Iris pigment epithelial cell (primary cell): ENCODE measurements at regions not wholly inside any gene's neighbourhood (a gene's known extent, or its start where the extent isn't known, plus 50 kb on each side); places are given as distances from the start of the nearest gene placed in this dataset.
A peak's percentile ranks its signal among the peaks of the same experiment; 100 is the strongest.

Source experiments
- DNase-seq: peaks from one replicate; pipeline ENCODE4 v3.0.0-alpha.2; 2011; ENCODE audit warnings: low read depth

DNA sequence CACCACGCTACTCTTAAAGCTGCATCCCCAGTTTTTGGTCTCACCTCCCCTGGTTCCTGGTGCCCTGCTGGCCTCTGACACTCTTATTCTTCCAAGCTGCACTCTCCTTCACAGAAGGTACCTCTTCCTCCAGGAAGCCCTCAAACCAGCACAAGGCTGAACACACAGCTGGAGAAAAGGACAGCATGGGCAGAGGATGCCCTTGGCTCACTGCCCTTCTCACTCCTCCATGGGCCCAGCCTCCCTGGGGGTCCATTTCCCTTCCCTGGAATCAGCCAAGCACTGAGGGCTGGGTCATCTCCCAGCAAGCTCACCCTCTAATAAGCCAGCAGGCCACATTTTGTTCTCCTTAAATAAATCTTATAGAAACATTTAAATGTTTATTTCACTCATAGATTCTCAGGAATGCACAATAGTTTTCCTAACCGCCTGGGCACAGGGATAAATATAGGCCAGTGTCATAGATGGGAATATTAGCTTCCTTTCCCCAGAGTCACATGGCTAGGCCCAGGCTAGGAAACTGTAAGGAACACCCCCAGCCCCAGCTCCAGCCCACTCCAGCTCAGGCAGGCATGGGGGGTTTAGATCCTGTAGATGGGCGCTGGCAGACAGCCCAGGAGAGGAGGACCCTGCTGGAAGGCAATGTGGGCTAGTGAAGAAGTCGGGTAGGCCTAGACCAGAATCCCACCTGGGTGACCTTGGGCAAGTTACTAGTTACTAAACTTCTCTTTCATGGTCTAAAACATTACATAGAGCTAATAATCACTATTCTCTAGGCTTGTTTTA lies 51.5 kb downstream of the IRAG1 start:
- DNase-seq = no peak

DNA sequence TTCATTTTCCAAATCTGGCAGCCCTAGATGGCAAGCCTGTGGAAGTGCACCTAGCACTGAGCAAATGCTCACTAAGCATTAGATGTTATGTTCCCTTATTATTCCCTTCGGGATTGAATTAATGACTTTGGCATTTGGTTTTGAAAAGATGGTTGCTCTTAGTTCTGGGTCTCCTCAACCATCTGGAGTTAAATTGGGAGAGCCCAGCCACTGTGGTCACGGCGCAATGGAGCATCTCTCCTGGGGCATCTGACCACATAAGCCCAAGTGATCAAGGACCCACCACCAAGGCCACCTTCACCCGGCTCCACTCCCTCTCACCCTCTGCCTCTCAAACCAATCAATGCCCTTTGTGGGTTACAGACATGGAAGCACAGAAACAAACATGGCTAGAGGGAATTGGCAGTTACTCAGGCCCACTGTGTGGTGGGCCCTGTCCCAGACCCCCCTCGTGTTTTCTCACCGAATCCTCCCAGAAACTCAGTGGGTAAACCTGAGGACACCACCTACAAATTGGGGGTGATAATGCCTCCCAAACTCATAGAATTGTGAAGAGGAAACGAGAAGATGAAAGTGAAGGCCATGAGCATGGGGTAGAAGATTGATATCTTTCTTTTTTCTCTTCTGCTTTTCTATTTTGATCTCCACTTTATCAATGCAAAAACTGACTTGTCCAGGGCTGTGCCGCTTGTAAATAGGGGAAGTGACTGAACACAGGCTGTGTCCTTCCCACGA lies 52.2 kb downstream of the IRAG1 start:
- no peak for DNase-seq

DNA sequence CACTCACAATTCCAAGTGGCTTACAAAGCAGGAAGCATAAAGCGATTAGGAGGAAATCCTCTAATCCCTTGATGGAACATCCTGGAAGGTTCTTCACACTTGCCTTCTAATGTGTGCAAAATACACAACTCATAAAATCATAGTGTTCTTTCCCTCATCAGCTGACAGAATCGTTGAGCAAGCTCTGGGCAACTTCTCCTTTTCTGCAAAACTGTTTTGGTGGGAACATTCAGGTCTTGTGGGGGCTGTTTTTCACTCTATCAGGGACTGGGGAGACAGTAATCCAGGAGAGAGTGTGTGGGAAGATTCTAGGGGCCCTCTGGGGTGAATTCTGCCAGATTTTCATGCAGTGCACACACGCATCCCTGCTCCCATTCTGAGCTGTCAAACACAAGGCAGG lies 53.2 kb downstream of the IRAG1 start:
- DNase-seq = no peak

DNA sequence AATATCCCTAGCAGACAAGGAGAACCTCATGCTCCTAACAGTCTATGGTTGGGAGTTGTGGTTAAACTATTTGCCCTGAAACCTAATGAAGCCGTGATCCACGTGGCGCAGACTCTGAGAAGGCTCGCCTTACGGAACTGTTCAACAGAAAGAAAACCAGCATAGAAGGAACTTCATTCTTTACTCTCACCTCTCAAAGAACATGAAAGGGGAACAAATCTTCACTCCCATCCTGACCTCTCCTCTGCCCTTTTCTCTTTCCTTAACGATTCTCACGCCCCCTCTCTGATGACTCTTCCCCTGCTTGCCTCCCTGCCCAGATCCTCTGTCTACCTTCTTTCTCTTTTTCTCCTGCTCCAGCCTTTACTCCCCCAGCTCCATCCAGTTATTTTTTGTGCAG lies 54.2 kb downstream of the IRAG1 start:
- DNase-seq = no peak

DNA sequence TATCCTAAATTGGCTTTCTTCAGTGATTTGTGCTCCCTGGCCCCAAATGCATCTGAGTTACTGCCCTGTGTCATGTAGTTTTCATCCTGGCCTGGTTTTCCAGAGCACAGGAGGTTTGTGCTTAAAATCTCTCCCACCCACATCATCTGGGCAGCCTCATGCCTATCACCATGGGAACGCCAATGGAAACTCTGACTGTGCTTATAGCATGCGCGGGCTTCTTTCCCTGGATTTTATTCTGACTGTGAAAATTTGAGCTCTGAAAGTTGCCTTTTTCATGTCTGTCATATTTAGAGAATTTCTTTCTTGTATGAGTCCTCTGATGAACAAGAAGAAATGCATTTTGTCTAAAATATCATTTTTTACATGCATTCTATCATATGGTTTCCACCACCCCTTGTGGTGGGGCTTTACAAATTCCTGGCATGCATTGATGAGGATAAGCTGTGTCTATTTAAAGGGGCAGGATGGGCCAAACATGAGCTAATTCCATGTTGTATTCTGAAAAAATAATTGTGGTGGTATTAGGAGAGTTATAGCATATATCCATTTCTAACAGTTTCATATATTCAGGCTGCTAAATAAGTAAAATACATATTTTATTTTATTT lies 55.1 kb downstream of the IRAG1 start:
- DNase-seq = no peak

DNA sequence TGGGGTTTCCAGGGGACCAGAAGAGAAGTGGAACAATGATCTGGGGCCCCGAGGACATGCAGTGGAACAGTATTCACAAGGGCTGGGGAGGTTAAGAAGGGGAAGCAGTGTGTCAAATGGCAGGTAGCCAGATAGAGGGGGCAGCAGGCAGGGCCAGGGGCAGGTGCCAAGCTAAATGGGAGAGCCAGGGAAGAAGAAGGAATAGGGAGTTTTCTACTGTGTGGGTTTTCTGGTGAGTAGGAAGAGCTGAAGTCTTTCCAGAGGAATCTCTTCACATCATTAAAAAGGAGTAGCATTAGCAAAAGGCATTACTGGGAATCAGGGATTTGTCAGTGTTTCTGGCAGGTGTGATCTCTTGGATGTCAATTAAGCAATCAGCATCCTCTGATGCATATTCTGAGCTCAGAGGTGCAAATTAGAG lies 55.8 kb downstream of the IRAG1 start:
- DNase-seq = no peak

DNA sequence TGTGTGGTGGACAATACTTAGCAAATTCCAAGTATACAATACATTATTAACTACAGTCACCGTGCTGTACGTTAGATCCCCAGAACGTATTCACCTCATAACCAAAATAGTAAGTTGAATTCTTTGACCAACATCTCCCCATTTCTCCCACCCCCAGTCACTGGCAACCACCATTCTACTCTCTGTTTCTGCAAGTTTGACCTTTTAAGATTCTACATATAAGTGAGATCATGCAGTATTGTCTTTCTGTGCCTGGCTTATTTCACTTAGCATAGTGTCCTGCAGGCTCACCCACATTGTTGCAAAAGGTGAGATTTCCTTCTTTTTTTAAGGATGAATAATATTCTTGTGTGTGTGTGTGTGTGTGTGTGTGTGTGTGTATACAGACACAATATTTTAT lies 59.1 kb downstream of the IRAG1 start:
- no peak for DNase-seq

DNA sequence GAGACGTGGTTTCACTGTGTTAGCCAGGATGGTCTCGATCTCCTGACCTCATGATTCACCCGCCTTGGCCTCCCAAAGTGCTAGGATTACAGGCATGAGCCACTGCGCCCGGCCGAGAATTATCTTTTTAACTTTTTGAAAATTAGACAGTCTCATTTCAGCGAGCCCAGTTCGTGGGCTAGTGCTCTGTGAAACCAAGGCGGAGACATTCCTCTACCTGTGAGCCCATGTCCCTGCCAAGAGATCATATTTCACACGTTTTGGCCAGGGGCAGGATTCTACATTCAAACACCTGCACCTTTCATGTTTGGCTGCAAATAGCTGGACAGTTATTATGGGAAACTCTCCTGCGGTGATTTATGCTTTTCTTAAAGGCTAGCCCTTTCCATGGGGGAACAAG lies 60.3 kb downstream of the IRAG1 start:
- no peak for DNase-seq

DNA sequence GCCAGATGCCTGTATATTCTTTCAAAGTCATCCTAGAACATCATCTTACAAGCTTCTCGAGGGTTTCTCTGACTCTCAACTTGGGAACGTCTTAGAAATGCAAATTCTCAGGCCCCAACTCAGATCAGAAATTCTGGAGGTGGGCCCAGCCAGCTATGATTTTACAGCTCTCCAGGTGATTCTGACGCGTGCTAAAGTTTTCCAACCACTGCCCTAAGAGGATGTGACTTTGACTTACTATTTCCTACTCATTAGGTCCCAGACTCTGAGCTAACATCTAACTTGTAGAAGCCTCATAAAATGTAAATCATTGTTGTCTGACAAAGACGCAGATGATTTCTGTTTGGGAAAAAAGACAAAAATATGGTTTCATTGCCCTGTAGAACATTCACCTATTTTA lies 61.1 kb downstream of the IRAG1 start:
- DNase-seq = no peak

DNA sequence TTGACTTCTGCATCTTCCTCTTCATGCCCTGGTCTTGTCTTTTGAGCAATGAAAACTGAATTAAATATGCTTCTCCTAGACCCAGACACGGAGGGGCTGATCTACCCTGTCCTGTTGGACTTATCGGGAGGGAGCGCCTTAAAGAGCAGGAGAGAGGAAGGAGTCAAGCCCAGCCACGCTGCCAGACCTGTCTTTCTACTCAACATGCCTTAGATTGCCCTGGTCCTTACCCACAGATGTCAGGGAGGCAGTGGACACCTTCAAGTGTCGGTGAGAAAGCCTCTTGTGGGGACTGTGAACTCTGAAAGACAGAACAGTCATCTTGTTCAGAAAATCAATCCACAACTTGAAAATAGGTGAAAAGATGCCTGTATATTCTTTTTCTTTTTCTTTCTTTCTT lies 61.8 kb downstream of the IRAG1 start:
- DNase-seq = no peak

DNA sequence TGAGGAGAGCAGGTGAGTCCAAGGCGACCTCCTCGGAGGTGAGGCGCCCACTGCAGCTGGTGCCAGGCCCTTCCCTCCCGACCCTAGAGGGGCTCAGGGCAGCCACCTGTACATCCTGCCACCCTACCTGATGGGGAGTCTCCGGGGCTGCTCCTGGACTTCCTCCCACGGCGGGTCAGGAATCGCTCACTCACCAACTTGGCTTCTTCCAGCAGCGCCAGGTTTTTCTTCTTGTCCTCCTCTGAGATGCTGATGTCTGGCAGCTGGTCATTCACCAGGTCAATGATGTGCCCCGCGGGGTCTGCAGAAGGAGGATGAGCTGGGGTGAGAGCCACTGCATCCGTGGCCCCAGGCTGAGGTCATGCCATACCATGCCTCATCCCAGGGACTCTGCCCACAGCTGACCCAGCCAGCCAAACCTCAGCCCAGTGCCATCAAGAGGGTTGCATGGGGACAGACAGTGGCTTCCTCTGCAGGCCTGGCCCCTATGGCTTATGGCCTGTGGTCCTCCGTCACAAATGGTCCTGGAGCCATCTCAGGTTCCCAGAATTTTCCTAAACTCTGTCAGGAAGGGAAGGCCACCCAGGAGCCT lies 61.0 kb upstream of the LYVE1 start:
- DNase-seq = no peak

DNA sequence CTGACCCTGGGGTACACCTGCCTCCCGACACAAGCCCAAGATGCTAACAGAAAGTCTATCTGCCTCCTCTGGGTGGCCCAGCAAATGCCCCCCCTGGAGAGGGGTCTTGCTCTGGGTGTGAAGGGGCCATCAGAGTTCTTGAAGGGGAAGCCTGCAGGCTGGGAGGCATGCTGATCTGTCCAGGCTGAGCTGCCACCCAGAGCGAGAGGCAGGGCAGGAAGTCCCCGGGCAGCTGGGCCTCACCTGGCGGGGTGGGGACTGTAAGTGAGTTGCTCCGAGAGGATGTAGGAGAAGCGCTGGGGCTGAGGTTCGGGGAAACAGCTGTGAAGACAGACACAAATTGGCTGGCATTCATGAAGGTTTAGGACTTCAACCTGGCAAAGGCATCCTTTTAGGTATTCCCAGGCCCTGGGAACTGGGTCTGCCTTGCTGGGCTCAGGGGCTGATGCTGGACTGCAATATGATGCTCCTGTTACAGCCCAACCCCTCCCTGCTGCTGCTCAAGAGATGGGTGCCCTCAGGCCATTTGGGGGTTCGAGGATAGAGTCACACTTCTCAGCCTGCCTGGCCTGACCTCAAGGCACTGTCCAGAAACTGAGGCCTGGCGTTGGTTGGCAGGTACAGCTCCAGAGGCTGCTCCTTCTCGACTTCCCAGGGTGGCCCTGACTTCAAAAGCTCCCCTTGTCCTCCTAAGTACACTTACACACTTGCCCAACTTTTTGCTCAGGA lies 60.2 kb upstream of the LYVE1 start:
- no peak for DNase-seq

DNA sequence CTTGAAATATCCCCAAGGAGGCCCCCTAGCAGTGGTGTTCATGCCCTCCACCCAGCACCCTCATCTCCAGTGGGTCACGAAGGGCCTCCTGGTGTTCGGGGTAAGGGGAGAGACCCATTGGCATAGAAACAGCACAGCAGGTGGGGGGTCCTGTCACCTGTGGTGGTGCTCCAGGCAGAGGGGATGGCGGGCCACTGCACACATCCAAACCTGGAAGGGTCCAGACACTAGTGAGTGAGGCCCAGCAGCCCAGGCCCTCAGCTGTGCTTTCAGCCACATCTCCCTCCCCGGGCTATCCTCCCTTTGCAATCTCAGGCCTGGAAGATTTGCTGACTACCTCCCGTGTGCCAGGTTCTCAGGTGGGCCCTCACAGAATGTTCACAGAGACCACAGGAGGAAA lies 59.4 kb upstream of the LYVE1 start:
- no peak for DNase-seq

DNA sequence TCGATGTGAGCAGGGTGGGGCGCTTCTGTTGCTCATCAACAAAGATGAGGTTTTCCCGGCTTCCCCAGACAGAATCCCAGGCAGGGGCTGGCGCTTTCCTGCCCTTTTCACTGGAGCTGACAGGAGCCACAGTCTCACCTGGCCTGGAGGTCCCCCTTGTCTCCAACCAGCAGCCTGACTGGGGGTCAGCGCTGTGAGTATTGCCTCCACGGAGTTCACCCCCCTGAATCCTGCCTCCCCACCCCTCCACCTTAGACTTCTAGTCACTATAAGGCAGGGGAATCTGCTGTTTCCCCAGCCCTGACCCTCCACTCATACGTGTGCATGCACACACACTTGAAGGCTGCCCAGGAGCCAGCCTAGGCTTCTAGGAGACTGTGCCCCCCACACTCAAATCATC lies 58.8 kb upstream of the LYVE1 start:
- no peak for DNase-seq

DNA sequence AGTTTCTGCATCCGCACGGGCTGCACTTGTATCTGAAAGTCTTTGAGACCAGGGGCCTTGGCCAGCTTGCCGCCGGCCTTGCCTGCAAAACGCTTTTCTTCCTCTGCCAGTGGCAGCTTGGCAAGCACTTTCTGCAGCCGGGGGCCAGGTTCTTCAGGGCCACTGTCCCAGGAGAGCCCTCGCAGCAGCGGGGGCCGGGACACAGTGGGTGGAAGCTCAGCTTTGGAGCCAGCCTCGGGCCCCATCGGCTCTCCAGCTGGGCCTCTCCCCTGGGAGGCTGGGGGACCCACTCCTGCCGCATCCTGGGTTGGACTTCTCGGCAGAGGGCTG lies 57.5 kb upstream of the LYVE1 start:
- DNase-seq = no peak

DNA sequence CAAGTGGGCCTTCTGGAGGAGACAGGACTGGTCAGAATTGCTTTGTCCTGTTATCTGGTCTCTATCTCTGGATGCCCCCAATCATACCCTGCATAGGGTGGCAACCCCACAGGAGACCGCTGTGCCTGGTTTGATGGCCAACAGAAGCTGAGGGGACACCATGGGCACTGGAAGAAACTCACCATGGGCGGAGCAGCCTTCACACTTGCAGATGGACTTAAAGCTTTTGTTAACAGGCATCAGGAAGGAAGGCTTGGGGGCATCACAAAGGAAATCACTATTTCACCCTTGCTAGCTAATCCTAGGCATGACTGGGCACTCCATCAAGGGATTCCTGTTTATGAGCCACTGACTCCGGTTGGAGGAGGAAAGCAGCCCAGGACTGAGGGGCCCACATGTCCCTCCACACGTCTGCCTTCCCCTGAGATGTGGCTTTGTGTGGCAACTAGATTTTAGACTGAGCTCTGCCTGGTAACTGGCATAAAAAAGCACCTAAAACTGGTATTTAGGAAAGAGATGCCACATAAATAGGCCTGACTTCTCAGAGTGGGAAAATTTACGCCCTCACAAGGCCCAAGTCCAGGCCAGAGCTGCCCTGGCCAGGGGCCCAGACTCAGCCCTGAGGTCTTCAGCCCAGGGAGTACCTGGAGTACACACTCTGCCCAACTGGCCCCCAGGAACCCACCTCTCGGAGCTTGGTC lies 57.0 kb upstream of the LYVE1 start:
- DNase-seq = no peak

DNA sequence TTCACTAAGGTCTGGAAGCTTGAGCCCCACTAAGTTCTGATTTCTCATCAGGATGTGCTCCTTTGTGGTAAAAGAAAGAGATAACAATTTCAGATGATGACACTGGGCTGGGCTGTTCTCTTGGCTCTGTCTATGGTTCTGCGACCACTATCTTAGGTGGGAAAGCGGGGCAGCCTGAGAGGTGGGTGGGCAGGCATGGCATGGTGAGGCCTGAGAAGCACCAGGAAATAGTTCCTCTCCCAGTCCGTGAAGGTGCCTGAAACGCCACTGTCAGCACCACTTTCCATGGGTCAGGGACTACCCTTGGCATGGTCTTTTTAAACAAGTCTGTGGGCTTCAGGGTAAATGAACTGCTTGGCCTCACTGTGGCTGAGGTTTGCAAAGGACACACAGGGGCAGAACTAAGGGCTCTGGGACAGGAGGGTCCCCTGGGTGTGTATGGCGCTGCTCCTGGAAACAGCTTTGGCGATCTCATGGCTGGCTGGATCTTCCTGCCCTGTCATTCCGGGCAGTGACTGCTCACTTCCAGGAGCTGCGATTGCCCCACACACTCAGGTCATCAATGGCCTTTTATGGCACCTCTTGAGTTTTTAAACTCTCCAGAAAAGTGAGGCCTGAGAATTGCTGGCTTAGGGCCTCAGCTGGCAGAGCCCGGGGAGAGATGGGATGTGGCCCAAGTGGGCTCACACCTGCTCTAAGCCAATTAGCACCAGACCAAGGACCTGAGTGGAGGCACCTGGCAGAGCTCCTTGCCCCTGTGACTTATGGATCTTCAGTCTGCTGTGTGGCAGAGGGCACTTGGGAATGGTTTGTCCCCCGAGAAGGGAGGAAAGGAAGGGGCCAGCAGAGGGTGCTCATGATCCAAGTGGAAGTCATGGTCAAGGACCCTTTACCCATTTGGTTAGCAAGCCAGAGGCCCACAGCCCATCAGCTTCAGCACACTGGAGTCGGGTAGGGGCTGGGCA lies 55.6 kb upstream of the LYVE1 start:
- DNase-seq = peak; percentile 44

DNA sequence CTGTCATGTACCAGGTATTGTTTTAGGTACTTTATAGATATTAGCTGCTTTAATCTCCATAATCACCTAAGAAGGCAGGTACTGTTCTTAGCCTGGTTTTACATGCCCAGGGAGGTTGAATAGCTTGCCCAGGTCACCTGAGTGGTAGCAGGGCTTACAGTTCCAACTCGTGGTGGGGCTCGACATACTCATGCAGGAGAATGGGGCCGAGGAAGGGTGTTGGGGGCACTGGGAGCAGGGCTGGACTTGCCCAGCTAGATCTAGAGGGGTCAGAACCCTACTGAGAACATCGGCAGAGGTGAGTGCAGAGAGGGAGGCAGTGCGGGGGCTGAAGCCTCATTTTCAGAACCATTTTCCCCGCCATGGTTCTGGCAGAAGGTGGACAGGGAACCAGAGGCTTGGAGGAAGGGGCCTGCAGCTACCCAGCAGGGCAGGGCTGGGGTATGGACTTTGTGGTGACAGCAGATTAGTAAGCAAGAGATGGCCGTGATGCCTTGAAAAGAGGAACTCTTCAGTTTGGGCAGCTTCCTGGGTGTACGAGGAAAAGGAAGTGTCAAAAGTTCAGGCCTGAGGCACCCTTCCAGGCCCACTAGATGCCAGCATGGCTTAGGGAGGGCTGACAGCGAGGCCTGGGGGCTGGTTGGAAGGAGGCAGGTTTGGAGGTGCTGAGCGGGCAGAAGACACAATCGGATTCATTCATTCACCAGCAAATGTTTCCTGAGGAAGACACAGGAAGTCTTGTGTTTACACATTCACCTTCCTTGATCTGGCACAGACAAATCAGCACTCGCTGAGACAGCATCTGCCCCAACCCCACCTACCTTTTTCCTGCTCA lies 54.7 kb upstream of the LYVE1 start:
- DNase-seq = peak; percentile 20

DNA sequence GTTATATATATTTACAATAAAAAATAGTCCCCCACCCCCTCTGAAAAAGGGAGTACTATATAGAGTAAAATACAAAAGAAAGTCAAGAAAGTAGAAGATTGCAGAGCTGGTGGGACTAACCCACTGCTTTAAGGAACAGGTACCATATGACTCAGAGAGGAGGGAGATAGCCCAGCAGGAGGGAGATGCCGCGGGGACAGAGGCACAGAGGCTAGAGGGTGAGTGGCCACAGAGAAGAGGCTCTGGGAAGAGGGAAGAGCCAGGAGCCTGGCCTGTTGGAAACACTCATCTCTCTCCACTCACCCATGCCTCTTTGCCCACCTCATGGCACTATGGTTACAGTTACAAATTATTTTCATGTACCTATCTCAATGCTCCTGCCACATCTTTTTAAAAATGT lies 53.6 kb upstream of the LYVE1 start:
- no peak for DNase-seq
